Prostate gland (tissue), 2 donors: ENCODE measurements at regions not wholly inside any gene's neighbourhood (a gene's known extent, or its start where the extent isn't known, plus 50 kb on each side); places are given as distances from the start of the nearest gene placed in this dataset.

ENCODE experiments used
- CTCF ChIP-seq, 4 experiments: fragments of 200-600 bp in 2 of 4; fragments of 450-650 bp in 2 of 4; sonication (generic) in 2 of 4; IDR thresholded peaks; 1 replicate in 3 of 4; 2 replicates in 1 of 4; pipeline ENCODE4 v1.5.1; 2016 to 2019; ENCODE audit warnings: antibody characterized with exemption in 4 of 4, mild to moderate bottlenecking in 2 of 4, moderate library complexity in 2 of 4
- POLR2A ChIP-seq: fragments of 450-650 bp; IDR thresholded peaks from one replicate; pipeline ENCODE4 v1.6.1; 2016; ENCODE audit warnings: antibody characterized with exemption, mild to moderate bottlenecking

- TF ChIP-seq POLR2A (no peak), CTCF (IDR thresholded peaks at IDR 0.05) (no peak)
These were observed 92.7 kb upstream of the PLEKHA5 start for GRCh38 chr12:19036673-19037357.
